HCT116 (cell line): ENCODE measurements at regions not wholly inside any gene's neighbourhood (a gene's known extent, or its start where the extent isn't known, plus 50 kb on each side); places are given as distances from the start of the nearest gene placed in this dataset.

Experiments
- ATAC-seq: fragments of 200-7000 bp; cut with Tn5 transposase; 2 replicates; pipeline ENCODE4 v1.9.1; 2020; ENCODE audit warnings: mild to moderate bottlenecking, moderate library complexity
- BruUV-seq: library from RNA; stranded (reverse); fragments of 400-500 nt; replicated peaks from 2 replicates; lab custom pipeline; 2021; lab: Mats Ljungman, UMichigan
- CTCF ChIA-PET: fragments of 300-600 bp; sonication (Branson Sonifier 250); formaldehyde crosslinking; loops from one replicate; lab custom pipeline; 2021; ENCODE audit warnings: antibody characterized with exemption; lab: Charles Lee
- POLR2A ChIA-PET: fragments of 300-600, 350-600 bp; sonication (Branson Sonifier 250); formaldehyde crosslinking; loops from one replicate; lab custom pipeline; 2021; ENCODE audit warnings: antibody characterized with exemption; lab: Charles Lee
- RAD21 ChIA-PET, 2 experiments: fragments of 300-600 bp; sonication (Branson Sonifier 250); formaldehyde crosslinking; loops; one replicate each; lab custom pipeline; 2023; ENCODE audit warnings: low total read pairs in 2 of 2; ENCODE audit not compliant: uncharacterized antibody in 2 of 2, unreplicated experiment in 2 of 2, low non-redundant PET in 1 of 2; lab: Charles Lee
- DNase-seq: peaks from one replicate; pipeline ENCODE4 v3.0.0-alpha.2; 2010; ENCODE audit warnings: low read depth, low spot score
- H2AFZ ChIP-seq: fragments of 200-600 bp; shearing (Covaris generic), sonication (generic); 2 replicates; pipeline ENCODE4 v1.6.1; 2017; ENCODE audit warnings: low read depth, mixed run types, mixed read lengths, antibody characterized with exemption, low read length; ENCODE audit not compliant: poor library complexity, severe bottlenecking
- H3K27ac ChIP-seq: 2 replicates; pipeline ENCODE4 v1.5.1; 2012; ENCODE audit warnings: low read depth, low read length
- H3K27me3 ChIP-seq: fragments of 200-600 bp; sonication (generic); 2 replicates; pipeline ENCODE4 v1.6.1; 2016; ENCODE audit warnings: mixed run types, low read length, mixed read lengths; ENCODE audit not compliant: insufficient read depth
- H3K36me3 ChIP-seq, 2 experiments: fragments of 200-500 bp in 1 of 2; fragments of 200-600 bp in 1 of 2; sonication (Bioruptor generic) in 1 of 2; sonication (generic) in 1 of 2; 2 replicates each; pipeline versions ENCODE4 v1.5.1 to v1.6.1; 2014 to 2016; ENCODE audit warnings: low read length in 2 of 2, inconsistent platforms in 1 of 2, mixed read lengths in 1 of 2, mixed run types in 1 of 2; ENCODE audit not compliant: insufficient read depth in 2 of 2, control insufficient read depth in 1 of 2
- H3K4me1 ChIP-seq, 2 experiments: fragments of 200-600 bp in 1 of 2; sonication (generic) in 1 of 2; 2 replicates each; pipeline versions ENCODE4 v1.5.1 to v1.6.1; 2012 to 2017; ENCODE audit warnings: low read length in 2 of 2, inconsistent platforms in 1 of 2, mild to moderate bottlenecking in 1 of 2, mixed read lengths in 1 of 2, mixed run types in 1 of 2, moderate library complexity in 1 of 2; ENCODE audit not compliant: insufficient read depth in 2 of 2, control insufficient read depth in 1 of 2
- H3K4me2 ChIP-seq: fragments of 200-600 bp; sonication (generic); 2 replicates; pipeline ENCODE4 v1.6.1; 2017; ENCODE audit warnings: mixed run types, low read length, mixed read lengths
- H3K4me3 ChIP-seq, 2 experiments: fragments of 200-600 bp in 1 of 2; sonication (generic) in 1 of 2; replicated peaks in 1 of 2; 2 replicates each; pipeline ENCODE4 v1.5.1; 2011 to 2016; ENCODE audit warnings: low read length in 2 of 2, control low read depth in 1 of 2, low read depth in 1 of 2, mild to moderate bottlenecking in 1 of 2, mixed read lengths in 1 of 2, mixed run types in 1 of 2
- H3K79me2 ChIP-seq: fragments of 200-600 bp; sonication (generic); 2 replicates; pipeline ENCODE4 v1.6.1; 2017; ENCODE audit warnings: mild to moderate bottlenecking, mixed run types, low read length, moderate library complexity, mixed read lengths; ENCODE audit not compliant: insufficient read depth
- H3K9ac ChIP-seq: fragments of 200-600 bp; sonication (generic); 2 replicates; pipeline ENCODE4 v1.6.1; 2016; ENCODE audit warnings: low read length, mixed read lengths
- H3K9me2 ChIP-seq: fragments of 200-600 bp; sonication (generic), shearing (Covaris generic); 2 replicates; pipeline ENCODE4 v1.6.1; 2017; ENCODE audit warnings: mixed run types, mild to moderate bottlenecking, moderate library complexity; ENCODE audit not compliant: insufficient read depth
- H3K9me3 ChIP-seq, 2 experiments: fragments of 200-500 bp in 1 of 2; fragments of 200-600 bp in 1 of 2; sonication (Bioruptor generic) in 1 of 2; sonication (generic) in 1 of 2; 2 replicates each; pipeline ENCODE4 v1.6.1; 2014 to 2017; ENCODE audit warnings: low read length in 2 of 2, mixed read lengths in 2 of 2, inconsistent platforms in 1 of 2, low read depth in 1 of 2, mild to moderate bottlenecking in 1 of 2, mixed run types in 1 of 2, moderate library complexity in 1 of 2; ENCODE audit not compliant: control insufficient read depth in 1 of 2, insufficient read depth in 1 of 2
- H4K20me1 ChIP-seq: fragments of 200-600 bp; sonication (generic), shearing (Covaris generic); 2 replicates; pipeline ENCODE4 v1.6.1; 2017; ENCODE audit warnings: mixed run types, mild to moderate bottlenecking, moderate library complexity; ENCODE audit not compliant: insufficient read depth
- CBX3 ChIP-seq: IDR thresholded peaks from 2 replicates; pipeline ENCODE4 v1.6.1; 2012; ENCODE audit warnings: low read depth
- CEBPB ChIP-seq: IDR thresholded peaks from 2 replicates; pipeline ENCODE4 v1.6.1; 2012; ENCODE audit warnings: low read depth
- CTCF ChIP-seq, 3 experiments: fragments of 200-600 bp in 1 of 3; sonication (generic) in 1 of 3; IDR thresholded peaks in 2 of 3; conservative IDR thresholded peaks in 1 of 3; 2 replicates each; pipeline ENCODE4 v1.5.1; 2012 to 2017; ENCODE audit warnings: low read depth in 2 of 3, low read length in 2 of 3, antibody characterized with exemption in 1 of 3, borderline replicate concordance in 1 of 3, control low read depth in 1 of 3, mild to moderate bottlenecking in 1 of 3, mixed read lengths in 1 of 3, mixed run types in 1 of 3, moderate library complexity in 1 of 3; ENCODE audit not compliant: insufficient read depth in 1 of 3
- EGR1 ChIP-seq: IDR thresholded peaks from 2 replicates; pipeline ENCODE4 v1.6.1; 2012; ENCODE audit warnings: low read depth
- ELF1 ChIP-seq: IDR thresholded peaks from 2 replicates; pipeline ENCODE4 v1.6.1; 2012; ENCODE audit warnings: low read depth, borderline replicate concordance
- EZH2 ChIP-seq: fragments of 200-600 bp; sonication (generic); IDR thresholded peaks from 2 replicates; pipeline ENCODE4 v1.6.1; 2017; ENCODE audit warnings: antibody characterized with exemption, mixed run types
- EZH2phosphoT487 ChIP-seq: fragments of 200-600 bp; IDR thresholded peaks from 2 replicates; pipeline ENCODE4 v1.6.1; 2018; ENCODE audit warnings: antibody characterized with exemption, borderline replicate concordance
- JUND ChIP-seq: IDR thresholded peaks from 2 replicates; pipeline ENCODE4 v1.6.1; 2012
- MAX ChIP-seq: IDR thresholded peaks from 2 replicates; pipeline ENCODE4 v1.6.1; 2012
- POLR2A ChIP-seq: IDR thresholded peaks from 2 replicates; pipeline ENCODE4 v1.7.0; 2011; ENCODE audit warnings: borderline replicate concordance; ENCODE audit not compliant: insufficient read depth, insufficient read length; ENCODE audit errors: extremely low read depth
- POLR2AphosphoS5 ChIP-seq: IDR thresholded peaks from 2 replicates; pipeline ENCODE4 v1.6.1; 2011; ENCODE audit warnings: mild to moderate bottlenecking, low read depth, low read length, moderate library complexity
- RAD21 ChIP-seq: IDR thresholded peaks from 2 replicates; pipeline ENCODE4 v1.6.1; 2012; ENCODE audit warnings: low read depth, mild to moderate bottlenecking
- SIN3A ChIP-seq: IDR thresholded peaks from 2 replicates; pipeline ENCODE4 v1.6.1; 2012; ENCODE audit warnings: low read depth
- SRF ChIP-seq: IDR thresholded peaks from 2 replicates; pipeline ENCODE4 v1.6.1; 2012; ENCODE audit warnings: low read depth
- YY1 ChIP-seq: IDR thresholded peaks from 2 replicates; pipeline ENCODE4 v1.6.1; 2011; ENCODE audit warnings: low read length, low read depth, moderate library complexity, mild to moderate bottlenecking; ENCODE audit not compliant: insufficient replicate concordance; ENCODE audit errors: extremely low read depth
- ZFX ChIP-seq: fragments of 450-650 bp; IDR thresholded peaks from 2 replicates; pipeline ENCODE4 v1.6.1; 2017
- intact Hi-C: fragments of 100-400 bp; cut with micrococcal nuclease; formaldehyde crosslinking; loops from 2 replicates; pipeline ENCODE4 v1.10.0; 2022
- TF ChIP-seq, protein P1 (sequence below): IDR thresholded peaks from 2 replicates; pipeline ENCODE4 v1.6.1; 2012

GRCh38 chr21:24127651-24128050, 1479.6 kb downstream of the MRPL39 start:
- POLR2A ChIA-PET, result no interaction called here
- Histone ChIP-seq H2AFZ (no peak overlapping the region), H3K9me3 (peaks cover 11 to 16% of the 10 kb centered on the region in 2 experiments; a peak in 2 of 4 replicates), H3K9me2 (no peaks in the 10 kb centered on the region), H3K9ac (no peak overlapping the region), H3K4me2 (no peak overlapping the region), H3K4me1 (no peaks in the 10 kb centered on the region), H3K36me3 (no peaks in the 10 kb centered on the region), H3K79me2 (no peaks in the 10 kb centered on the region), H4K20me1 (no peaks in the 10 kb centered on the region), H3K4me3 (no peak overlapping the region), H3K27ac (no peak overlapping the region), H3K27me3 (no peaks in the 10 kb centered on the region)
- intact Hi-C loops, result no loop called here
- no peak for ATAC-seq
- CTCF ChIA-PET, result no interaction called here
- TF ChIP-seq, protein P1, sequence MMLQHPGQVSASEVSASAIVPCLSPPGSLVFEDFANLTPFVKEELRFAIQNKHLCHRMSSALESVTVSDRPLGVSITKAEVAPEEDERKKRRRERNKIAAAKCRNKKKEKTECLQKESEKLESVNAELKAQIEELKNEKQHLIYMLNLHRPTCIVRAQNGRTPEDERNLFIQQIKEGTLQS, result no peak
- TF ChIP-seq EZH2 (no peak), MAX (no peak)
- no TSS peak for BruUV-seq
- DNase-seq, result no peak
- RAD21 ChIA-PET, result no interaction called here

DNA sequence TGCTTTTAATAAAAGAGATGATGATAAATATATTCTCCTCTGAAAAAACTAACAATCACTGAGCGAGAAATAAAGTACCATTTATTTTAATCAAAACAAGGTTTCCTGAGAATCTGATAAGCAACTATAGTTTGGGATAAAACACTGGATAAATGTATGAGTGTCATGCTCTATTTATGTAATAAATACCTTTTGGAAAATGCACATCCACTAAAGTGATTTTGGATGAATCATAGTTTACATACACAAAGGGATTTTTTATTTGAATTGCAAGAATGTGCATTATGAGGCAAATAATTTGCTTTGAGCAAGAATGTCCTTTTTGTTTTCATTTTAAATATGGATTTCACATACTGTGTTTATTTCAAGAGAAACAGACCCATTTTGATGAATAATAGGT, 1483.5 kb downstream of the MRPL39 start:
- H3K9me3 ChIP-seq, result peaks cover 9 to 13% of the 10 kb centered on the region in 2 experiments; a peak in 3 of 4 replicates
- RAD21 ChIA-PET, result no interaction called here
- H3K79me2 ChIP-seq, result no peaks in the 10 kb centered on the region
- H3K36me3 ChIP-seq, result no peaks in the 10 kb centered on the region
- H2AFZ ChIP-seq, result no peak overlapping the region
- ATAC-seq, result no peak
- DNase-seq, result no peak
- CTCF ChIA-PET, result no interaction called here
- intact Hi-C loops, result no loop called here
- H3K27ac ChIP-seq, result no peak overlapping the region
- H3K4me1 ChIP-seq, result no peaks in the 10 kb centered on the region
- no TSS peak for BruUV-seq
- no peaks in the 10 kb centered on the region for H3K9me2 ChIP-seq
- H3K27me3 ChIP-seq, result no peaks in the 10 kb centered on the region
- no peak overlapping the region for H3K4me3 ChIP-seq
- H3K4me2 ChIP-seq, result no peak overlapping the region
- H4K20me1 ChIP-seq, result no peaks in the 10 kb centered on the region
- POLR2A ChIA-PET, result no interaction called here
- no peak overlapping the region for H3K9ac ChIP-seq
- no peak for TF ChIP-seq RAD21
- TF ChIP-seq MAX, result no peak
- no peak for TF ChIP-seq CBX3
- no peak for TF ChIP-seq EZH2phosphoT487
- TF ChIP-seq ELF1, result no peak
- no peak for TF ChIP-seq POLR2AphosphoS5
- TF ChIP-seq POLR2A, result no peak
- no peak for TF ChIP-seq JUND
- no peak for TF ChIP-seq CEBPB
- TF ChIP-seq YY1, result no peak
- no peak for TF ChIP-seq CTCF (IDR thresholded peaks at IDR 0.05 in 2 of 3, conservative IDR thresholded peaks at IDR 0.05 in 1 of 3; ENCODE audit: borderline replicate concordance in 1 of 3, insufficient read depth in 1 of 3, low read depth in 2 of 3, low read length in 2 of 3)
- TF ChIP-seq, protein P1, result no peak
- TF ChIP-seq EGR1, result no peak
- TF ChIP-seq EZH2, result no peak
- no peak for TF ChIP-seq SIN3A
- no peak for TF ChIP-seq ZFX
- no peak for TF ChIP-seq SRF
